Activated effector memory CD4-positive, alpha-beta T cell treated with anti-CD3 and anti-CD28 coated beads, Interleukin-2, amount 50 U/mL, for 16 hours (primary cell): ENCODE measurements at regions not wholly inside any gene's neighbourhood (a gene's known extent, or its start where the extent isn't known, plus 50 kb on each side); places are given as distances from the start of the nearest gene placed in this dataset.
"Not testable (repeated sequence)": the region's sequence is repeated elsewhere in the genome, so short reads cannot be mapped to it uniquely, and the experiment has no call there.

Source experiments
- DNase-seq: peaks from one replicate; pipeline ENCODE4 v3.0.0-alpha.2; 2020

- no peak for DNase-seq
Observed at GRCh38 chr15:69749274-69749673, 296.7 kb downstream of the RPLP1 start.

- no peak for DNase-seq
Observed at GRCh38 chr15:69749797-69750196, 297.2 kb downstream of the RPLP1 start.

- DNase-seq = no peak
Observed at GRCh38 chr15:69750253-69750652, 297.6 kb downstream of the RPLP1 start.

- DNase-seq = no peak
Observed at GRCh38 chr15:69751147-69751546, 298.5 kb downstream of the RPLP1 start.

- DNase-seq = no peak
Observed at GRCh38 chr15:69751566-69751965, 298.9 kb downstream of the RPLP1 start.

GRCh38 chr15:69753867-69754266, 301.2 kb downstream of the RPLP1 start:
- DNase-seq = no peak

- no peak for DNase-seq
Observed at GRCh38 chr15:69754313-69754712, 301.7 kb downstream of the RPLP1 start.

- DNase-seq = peak; percentile 91
Observed at GRCh38 chr15:69755551-69756310, 303.1 kb downstream of the RPLP1 start.

GRCh38 chr15:69756440-69756839, 303.8 kb downstream of the RPLP1 start:
- DNase-seq = no peak

- peak; percentile 88 for DNase-seq
Observed at GRCh38 chr15:69757186-69757585, 304.6 kb downstream of the RPLP1 start.

- no peak for DNase-seq
Observed at GRCh38 chr15:69758291-69758771, 305.7 kb downstream of the RPLP1 start.

GRCh38 chr15:69758810-69759790, 306.5 kb downstream of the RPLP1 start:
- peak; percentile 93 for DNase-seq

- no peak for DNase-seq
Observed at GRCh38 chr15:69760258-69760845, 307.7 kb downstream of the RPLP1 start.

GRCh38 chr15:69760890-69761568, 308.4 kb downstream of the RPLP1 start:
- DNase-seq = peak; percentile 91

- no peak for DNase-seq
Observed at GRCh38 chr15:69762373-69763148, 309.9 kb downstream of the RPLP1 start.

- no peak for DNase-seq
Observed at GRCh38 chr15:69763831-69764230, 311.2 kb downstream of the RPLP1 start.

GRCh38 chr15:69766156-69766555, 313.5 kb downstream of the RPLP1 start:
- DNase-seq = no peak

GRCh38 chr15:69767191-69767590, 314.6 kb downstream of the RPLP1 start:
- no peak for DNase-seq

- DNase-seq = not testable (repeated sequence)
Observed at GRCh38 chr15:69769336-69769735, 316.7 kb downstream of the RPLP1 start.

- not testable (repeated sequence) for DNase-seq
Observed at GRCh38 chr15:69774258-69774657, 321.6 kb downstream of the RPLP1 start.

GRCh38 chr15:69774711-69775110, 322.1 kb downstream of the RPLP1 start:
- not testable (repeated sequence) for DNase-seq

- DNase-seq = no peak
Observed at GRCh38 chr15:69777356-69777755, 320.4 kb downstream of the TLE3 start.
